K562 (cell line): ENCODE measurements at regions not wholly inside any gene's neighbourhood (a gene's known extent, or its start where the extent isn't known, plus 50 kb on each side); places are given as distances from the start of the nearest gene placed in this dataset.
A peak's percentile ranks its signal among the peaks of the same experiment; 100 is the strongest.
"Not testable (repeated sequence)": the region's sequence is repeated elsewhere in the genome, so short reads cannot be mapped to it uniquely, and the experiment has no call there.

Source experiments
- ATAC-seq: fragments of 200-7000 bp; cut with Tn5 transposase; 3 replicates; pipeline ENCODE4 v1.9.1; 2020; ENCODE audit warnings: moderate library complexity
- BruUV-seq: library from RNA; stranded (reverse); fragments of 400-500 nt; replicated peaks from 2 replicates; lab custom pipeline; 2021; lab: Mats Ljungman, UMichigan
- CTCF ChIA-PET: fragments of 300-600 bp; formaldehyde crosslinking; extraction: SDS; loops from one replicate; lab custom pipeline; 2021; ENCODE audit warnings: low intra/inter-chr PET ratio; lab: Yijun Ruan, JAX
- POLR2A ChIA-PET: fragments of 300-600, 350-650 bp; sonication (Branson Sonifier 250); formaldehyde crosslinking; extraction: SDS; loops from one replicate; lab custom pipeline; 2021; ENCODE audit warnings: antibody characterized with exemption, inconsistent platforms; lab: Yijun Ruan, JAX
- DNase-seq, 4 experiments: peaks; one replicate each; pipeline versions ENCODE4 v3.0.0 to v3.0.0-alpha.2; 2011 to 2018; ENCODE audit warnings: low spot score in 3 of 4, mixed read lengths in 3 of 4; ENCODE audit errors: extremely low read depth in 1 of 4
- FAIRE-seq: peaks from 2 replicates; lab custom pipeline; 2011; peaks lifted over from hg19 to GRCh38; lab: Jason Lieb, UNC
- H2AFZ ChIP-seq: 2 replicates; pipeline ENCODE4 v1.6.0; 2011; ENCODE audit warnings: low read depth, low read length, control low read depth, inconsistent platforms
- H3K27ac ChIP-seq: fragments of 200-600 bp; 3 replicates; pipeline ENCODE4 v1.8.0; 2011; ENCODE audit warnings: low read depth, mild to moderate bottlenecking, control low read depth, inconsistent platforms, low read length, moderate library complexity, mixed read lengths; ENCODE audit errors: extremely low read depth
- H3K27me3 ChIP-seq, 2 experiments: fragments of 300-600 bp in 1 of 2; 2 replicates in 1 of 2; 3 replicates in 1 of 2; pipeline versions ENCODE4 v1.6.0 to v1.8.0; 2011; ENCODE audit warnings: inconsistent platforms in 2 of 2, low read length in 2 of 2, mild to moderate bottlenecking in 1 of 2, mixed read lengths in 1 of 2, moderate library complexity in 1 of 2; ENCODE audit not compliant: control insufficient read depth in 2 of 2, insufficient read depth in 2 of 2
- H3K36me3 ChIP-seq: fragments of 300-600 bp; 3 replicates; pipeline ENCODE4 v1.8.0; 2011; ENCODE audit warnings: mild to moderate bottlenecking, low read length, inconsistent platforms; ENCODE audit not compliant: control insufficient read depth, insufficient read depth
- H3K4me1 ChIP-seq, 2 experiments: fragments of 200-600 bp in 1 of 2; replicated peaks in 1 of 2; 2 replicates in 1 of 2; 3 replicates in 1 of 2; pipeline versions ENCODE4 v1.5.1 to v1.8.0; 2011; ENCODE audit warnings: inconsistent platforms in 2 of 2, low read length in 2 of 2, mild to moderate bottlenecking in 1 of 2, mixed read lengths in 1 of 2, moderate library complexity in 1 of 2; ENCODE audit not compliant: control insufficient read depth in 2 of 2, insufficient read depth in 2 of 2
- H3K4me2 ChIP-seq: 2 replicates; pipeline ENCODE4 v1.6.1; 2011; ENCODE audit warnings: low read length, control low read depth, inconsistent platforms, mixed read lengths; ENCODE audit not compliant: insufficient read depth
- H3K4me3 ChIP-seq: fragments of 200-600 bp; sonication (generic), shearing (Covaris generic); 2 replicates; pipeline ENCODE4 v1.5.1; 2016; ENCODE audit warnings: control low read depth, inconsistent platforms
- H3K79me2 ChIP-seq: fragments of 200-600 bp; 3 replicates; pipeline ENCODE4 v1.8.0; 2011; ENCODE audit warnings: low read length, inconsistent platforms; ENCODE audit not compliant: control insufficient read depth, insufficient read depth
- H3K9ac ChIP-seq, 2 experiments: 2 replicates each; pipeline versions ENCODE4 v1.6.0 to v1.6.1; 2011; ENCODE audit warnings: low read depth in 2 of 2, low read length in 2 of 2, control low read depth in 1 of 2, inconsistent platforms in 1 of 2, mild to moderate bottlenecking in 1 of 2, mixed read lengths in 1 of 2; ENCODE audit not compliant: insufficient read depth in 1 of 2
- H3K9me1 ChIP-seq: one replicate; pipeline ENCODE4 v1.6.0; 2011; ENCODE audit warnings: inconsistent platforms, mild to moderate bottlenecking, low read length, moderate library complexity; ENCODE audit not compliant: control insufficient read depth, insufficient read depth
- H3K9me3 ChIP-seq: replicated peaks from 2 replicates; pipeline ENCODE4 v1.5.1; 2011; ENCODE audit warnings: low read depth, low read length, inconsistent platforms; ENCODE audit not compliant: control insufficient read depth, insufficient read depth
- H4K20me1 ChIP-seq: replicated peaks from 2 replicates; pipeline ENCODE4 v1.6.1; 2011; ENCODE audit warnings: low read length, inconsistent platforms, mixed read lengths; ENCODE audit not compliant: control insufficient read depth, insufficient read depth
- ETS1 ChIP-seq: conservative IDR thresholded peaks from 2 replicates; pipeline ENCODE4 v1.6.1; 2011; ENCODE audit warnings: low read depth, mild to moderate bottlenecking, low read length; ENCODE audit not compliant: control insufficient read depth
- WHSC1 ChIP-seq: IDR thresholded peaks from one replicate; pipeline ENCODE4 v1.6.1; 2012; ENCODE audit warnings: low read length, control low read depth, inconsistent platforms
- ZNF146 ChIP-seq: IDR thresholded peaks from one replicate; pipeline ENCODE4 v1.6.1; 2018; ENCODE audit warnings: missing compliant biosample characterization; ENCODE audit not compliant: unreplicated experiment
- WGBS: fragments of 100-300 bp; shearing (Covaris generic); methylation state at CpG from one replicate; pipeline ENCODE4 v1.1.6; 2016; ENCODE audit warnings: low coverage, mixed read lengths; ENCODE audit not compliant: insufficient coverage; ENCODE audit errors: missing lambda C conversion rate; 5-methylcytosine and 5-hydroxymethylcytosine counted together
- in situ Hi-C: fragments of 300-500 bp; cut with MboI; formaldehyde crosslinking; loops from 4 replicates; pipeline ENCODE4 v1.15.0; 2018; ENCODE audit warnings: inconsistent platforms, mixed read lengths
- intact Hi-C: fragments of 100-400 bp; cut with micrococcal nuclease; formaldehyde crosslinking; loops from 2 replicates; pipeline ENCODE4 v1.14.2; 2022

DNA sequence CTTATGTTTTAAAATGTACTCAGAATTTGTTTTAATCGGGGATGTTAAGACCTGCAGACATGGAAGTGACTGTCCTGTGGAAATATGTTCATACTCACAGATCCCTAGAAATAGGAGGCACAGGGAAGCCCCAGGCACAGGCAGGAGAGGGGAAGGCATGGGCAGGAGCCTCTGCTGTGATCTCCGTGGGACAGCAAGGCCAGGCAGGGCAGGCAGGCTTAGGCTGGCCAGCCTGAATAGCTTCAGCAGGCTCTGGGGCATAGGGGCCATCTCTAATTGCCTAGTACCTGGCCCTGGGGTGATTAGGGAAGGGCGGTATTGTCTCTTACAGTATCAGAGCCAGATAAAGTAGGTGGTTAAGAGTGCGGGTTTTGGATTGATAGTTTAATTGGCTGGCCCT, 59.8 kb upstream of the PLEKHG4B start:
- in situ Hi-C loops (no loop called here), intact Hi-C loops (no loop called here)
- Histone ChIP-seq H3K4me2 (no peak overlapping the region), H3K36me3 (no peaks in the 10 kb centered on the region), H4K20me1 (no peaks in the 10 kb centered on the region), H3K9me1 (no peaks in the 10 kb centered on the region), H3K27me3 (peaks cover 0 to 2% of the 10 kb centered on the region in 2 experiments; a peak in 1 of 5 replicates), H3K9me3 (no peaks in the 10 kb centered on the region; the same call in 1 of the 2 replicates), H3K4me1 (no peaks in the 10 kb centered on the region)
- POLR2A ChIA-PET, result no interaction called here
- TF ChIP-seq WHSC1 (no peak), ETS1 (no peak)
- TF ChIP-seq, all 486 proteins: peak for 0
- BruUV-seq, result no TSS peak
- H3K9ac ChIP-seq, result no peak overlapping the region; a peak in 1 of 4 replicates
- no peak overlapping the region for H3K4me3 ChIP-seq
- no peak overlapping the region for H3K27ac ChIP-seq
- no peaks in the 10 kb centered on the region for H3K79me2 ChIP-seq
- H2AFZ ChIP-seq, result no peak overlapping the region
- WGBS, result 0% methylated on average over 4 of the region's 4 CpGs
- DNase-seq (peak in 1 of 4 experiments; percentile 2), FAIRE-seq (no peak), ATAC-seq (no peak)
- CTCF ChIA-PET, result no interaction called here

DNA sequence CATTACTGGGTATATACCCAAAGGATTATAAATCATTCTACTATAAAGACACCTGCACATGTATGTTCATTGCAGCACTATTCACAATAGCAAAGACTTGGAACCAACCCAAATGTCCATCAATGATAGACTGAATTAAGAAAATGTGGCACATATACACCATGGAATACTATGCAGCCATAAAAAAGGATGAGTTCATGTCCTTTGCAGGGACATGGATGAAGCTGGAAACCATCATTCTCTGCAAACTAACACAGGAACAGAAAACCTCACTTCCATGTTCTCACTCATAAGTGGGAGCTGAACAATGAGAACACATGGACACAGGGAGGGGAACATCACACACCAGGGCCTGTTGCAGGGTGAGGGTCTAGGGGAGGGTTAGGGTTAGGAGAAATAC, 56.4 kb upstream of the PLEKHG4B start:
- H3K79me2 ChIP-seq, H3K9me1 ChIP-seq, H3K9me3 ChIP-seq, DNase-seq, H3K27me3 ChIP-seq, in situ Hi-C loops, FAIRE-seq, H3K9ac ChIP-seq, POLR2A ChIA-PET, intact Hi-C loops, H3K36me3 ChIP-seq: not testable (repeated sequence)
- peak; percentile 19 for TF ChIP-seq ZNF146 (CRISPR knock-in tag)
- TF ChIP-seq, all 486 proteins: peak for 1; not testable (repeated sequence) for 485
- H3K27ac ChIP-seq, ATAC-seq, CTCF ChIA-PET, H3K4me3 ChIP-seq, H3K4me2 ChIP-seq, BruUV-seq, H2AFZ ChIP-seq, H3K4me1 ChIP-seq, H4K20me1 ChIP-seq: not testable (repeated sequence)
